MM.1S (cell line): ENCODE measurements at regions not wholly inside any gene's neighbourhood (a gene's known extent, or its start where the extent isn't known, plus 50 kb on each side); places are given as distances from the start of the nearest gene placed in this dataset.

Experiments
- CTCF ChIP-seq: fragments of 300-600 bp; sonication (generic); IDR thresholded peaks from 2 replicates; pipeline ENCODE4 v1.5.1; 2016; ENCODE audit warnings: antibody characterized with exemption, low read length, mixed read lengths
- EZH2 ChIP-seq: fragments of 300-600 bp; sonication (generic); optimal IDR thresholded peaks from 2 replicates; pipeline ENCODE3; 2017; ENCODE audit warnings: low read depth, mild to moderate bottlenecking, antibody characterized with exemption, low read length, mixed read lengths

- no peak for TF ChIP-seq EZH2
- TF ChIP-seq CTCF: no peak
Observed at GRCh38 chr14:22097586-22098292, 424.1 kb upstream of the OR4E1 start.
